ENCODE measurements at regions not wholly inside any gene's neighbourhood (a gene's known extent, or its start where the extent isn't known, plus 50 kb on each side); places are given as distances from the start of the nearest gene placed in this dataset.

GRCh38 chr7:13414661-13415107, 574.8 kb downstream of the ETV1 start:
- no peaks in the 10 kb centered on the region for H3K79me2 ChIP-seq (ENCODE audit: low read length)
- no peaks in the 10 kb centered on the region for H3K36me3 ChIP-seq (replicated peaks; ENCODE audit: low read depth, low read length)
- no peak for TF ChIP-seq EZH2phosphoT487 (IDR thresholded peaks at IDR 0.05; ENCODE audit: low read depth)
- H3K9ac ChIP-seq (ENCODE audit: low read length) = no peak overlapping the region
- H2AFZ ChIP-seq (ENCODE audit: low read depth, low read length) = no peak overlapping the region
- H3K27me3 ChIP-seq (ENCODE audit: low read depth, low read length) = no peaks in the 10 kb centered on the region
- H3K4me1 ChIP-seq (ENCODE audit: low read length) = no peaks in the 10 kb centered on the region
- H3K9me3 ChIP-seq (ENCODE audit: insufficient read depth, low read length) = no peaks in the 10 kb centered on the region
- H4K20me1 ChIP-seq (ENCODE audit: insufficient read depth, low read length) = no peaks in the 10 kb centered on the region
- no peak overlapping the region for H3K27ac ChIP-seq (ENCODE audit: low read length)
- H3K4me3 ChIP-seq (ENCODE audit: low read length) = no peak overlapping the region
- no peak overlapping the region for H3K4me2 ChIP-seq (ENCODE audit: low read length)

GRCh38 chr7:13416071-13416470, 573.4 kb downstream of the ETV1 start:
- Histone ChIP-seq H3K27ac (ENCODE audit: low read length) (no peak overlapping the region), H4K20me1 (ENCODE audit: insufficient read depth, low read length) (no peaks in the 10 kb centered on the region), H3K9me3 (ENCODE audit: insufficient read depth, low read length) (no peaks in the 10 kb centered on the region), H3K4me1 (ENCODE audit: low read length) (no peaks in the 10 kb centered on the region), H3K4me3 (ENCODE audit: low read length) (no peak overlapping the region), H3K36me3 (replicated peaks; ENCODE audit: low read depth, low read length) (no peaks in the 10 kb centered on the region), H2AFZ (ENCODE audit: low read depth, low read length) (no peak overlapping the region), H3K4me2 (ENCODE audit: low read length) (no peak overlapping the region), H3K9ac (ENCODE audit: low read length) (no peak overlapping the region), H3K27me3 (ENCODE audit: low read depth, low read length) (no peaks in the 10 kb centered on the region), H3K79me2 (ENCODE audit: low read length) (no peaks in the 10 kb centered on the region)
- TF ChIP-seq EZH2phosphoT487 (IDR thresholded peaks at IDR 0.05; ENCODE audit: low read depth) = no peak
- no peak for TF ChIP-seq CTCF (IDR thresholded peaks at IDR 0.05; ENCODE audit: low read depth, low read length)

GRCh38 chr7:13416544-13416943, 572.9 kb downstream of the ETV1 start:
- no peaks in the 10 kb centered on the region for H3K36me3 ChIP-seq (replicated peaks; ENCODE audit: low read depth, low read length)
- TF ChIP-seq EZH2phosphoT487 (IDR thresholded peaks at IDR 0.05; ENCODE audit: low read depth) = no peak
- TF ChIP-seq CTCF (IDR thresholded peaks at IDR 0.05; ENCODE audit: low read depth, low read length) = no peak
- H4K20me1 ChIP-seq (ENCODE audit: insufficient read depth, low read length) = no peaks in the 10 kb centered on the region
- no peak overlapping the region for H3K27ac ChIP-seq (ENCODE audit: low read length)
- no peaks in the 10 kb centered on the region for H3K27me3 ChIP-seq (ENCODE audit: low read depth, low read length)
- H3K79me2 ChIP-seq (ENCODE audit: low read length) = no peaks in the 10 kb centered on the region
- no peaks in the 10 kb centered on the region for H3K4me1 ChIP-seq (ENCODE audit: low read length)
- H3K4me3 ChIP-seq (ENCODE audit: low read length) = no peak overlapping the region
- H2AFZ ChIP-seq (ENCODE audit: low read depth, low read length) = no peak overlapping the region
- no peaks in the 10 kb centered on the region for H3K9me3 ChIP-seq (ENCODE audit: insufficient read depth, low read length)
- no peak overlapping the region for H3K4me2 ChIP-seq (ENCODE audit: low read length)
- H3K9ac ChIP-seq (ENCODE audit: low read length) = no peak overlapping the region

GRCh38 chr7:13420726-13421125, 568.7 kb downstream of the ETV1 start:
- Histone ChIP-seq H2AFZ (ENCODE audit: low read depth, low read length) (no peak overlapping the region), H3K9ac (ENCODE audit: low read length) (no peak overlapping the region), H3K4me1 (ENCODE audit: low read length) (no peaks in the 10 kb centered on the region), H3K36me3 (replicated peaks; ENCODE audit: low read depth, low read length) (no peaks in the 10 kb centered on the region), H3K9me3 (ENCODE audit: insufficient read depth, low read length) (no peaks in the 10 kb centered on the region), H4K20me1 (ENCODE audit: insufficient read depth, low read length) (no peaks in the 10 kb centered on the region), H3K4me3 (ENCODE audit: low read length) (no peak overlapping the region), H3K79me2 (ENCODE audit: low read length) (no peaks in the 10 kb centered on the region), H3K27me3 (ENCODE audit: low read depth, low read length) (no peaks in the 10 kb centered on the region), H3K4me2 (ENCODE audit: low read length) (no peak overlapping the region), H3K27ac (ENCODE audit: low read length) (no peak overlapping the region)
- TF ChIP-seq EZH2phosphoT487 (IDR thresholded peaks at IDR 0.05; ENCODE audit: low read depth) (no peak), CTCF (IDR thresholded peaks at IDR 0.05; ENCODE audit: low read depth, low read length) (no peak)

GRCh38 chr7:13421776-13422175, 567.7 kb downstream of the ETV1 start:
- no peak overlapping the region for H3K4me3 ChIP-seq (ENCODE audit: low read length)
- no peaks in the 10 kb centered on the region for H3K27me3 ChIP-seq (ENCODE audit: low read depth, low read length)
- H3K79me2 ChIP-seq (ENCODE audit: low read length) = no peaks in the 10 kb centered on the region
- TF ChIP-seq EZH2phosphoT487 (IDR thresholded peaks at IDR 0.05; ENCODE audit: low read depth) (no peak), CTCF (IDR thresholded peaks at IDR 0.05; ENCODE audit: low read depth, low read length) (no peak)
- H3K27ac ChIP-seq (ENCODE audit: low read length) = no peak overlapping the region
- H3K4me1 ChIP-seq (ENCODE audit: low read length) = no peaks in the 10 kb centered on the region
- no peaks in the 10 kb centered on the region for H3K9me3 ChIP-seq (ENCODE audit: insufficient read depth, low read length)
- no peak overlapping the region for H3K4me2 ChIP-seq (ENCODE audit: low read length)
- H2AFZ ChIP-seq (ENCODE audit: low read depth, low read length) = no peak overlapping the region
- no peaks in the 10 kb centered on the region for H4K20me1 ChIP-seq (ENCODE audit: insufficient read depth, low read length)
- H3K9ac ChIP-seq (ENCODE audit: low read length) = no peak overlapping the region
- H3K36me3 ChIP-seq (replicated peaks; ENCODE audit: low read depth, low read length) = no peaks in the 10 kb centered on the region

All from OCI-LY3 (cell line).